Esophagus (tissue), 2 donors: ENCODE measurements at regions not wholly inside any gene's neighbourhood (a gene's known extent, or its start where the extent isn't known, plus 50 kb on each side); places are given as distances from the start of the nearest gene placed in this dataset.

Source experiments
- H3K27ac ChIP-seq, 2 donors: one replicate each; pipeline ENCODE4 v1.5.1; 2013; ENCODE audit warnings: low read depth in 2 of 2, mild to moderate bottlenecking in 2 of 2, inconsistent platforms in 1 of 2, low read length in 1 of 2, moderate library complexity in 1 of 2
- H3K27me3 ChIP-seq, 2 donors: one replicate each; pipeline ENCODE4 v1.6.1; 2013; ENCODE audit warnings: low read length in 2 of 2, control low read depth in 1 of 2, mild to moderate bottlenecking in 1 of 2; ENCODE audit not compliant: insufficient read depth in 2 of 2, control insufficient read depth in 1 of 2
- H3K36me3 ChIP-seq, 2 donors: one replicate each; pipeline ENCODE4 v1.6.1; 2013; ENCODE audit warnings: low read length in 1 of 2; ENCODE audit not compliant: control insufficient read depth in 2 of 2, insufficient read depth in 2 of 2
- H3K4me1 ChIP-seq, 2 donors: one replicate each; pipeline ENCODE4 v1.6.1; 2013; ENCODE audit warnings: low read length in 1 of 2; ENCODE audit not compliant: control insufficient read depth in 2 of 2, insufficient read depth in 2 of 2
- H3K4me3 ChIP-seq, 2 donors: one replicate each; pipeline ENCODE4 v1.5.1; 2013; ENCODE audit warnings: low read length in 2 of 2, mild to moderate bottlenecking in 2 of 2, low read depth in 1 of 2, moderate library complexity in 1 of 2
- H3K9me3 ChIP-seq, 2 donors: one replicate each; pipeline ENCODE4 v1.6.1; 2013; ENCODE audit warnings: mild to moderate bottlenecking in 2 of 2, low read depth in 1 of 2, low read length in 1 of 2, moderate library complexity in 1 of 2; ENCODE audit not compliant: control insufficient read depth in 2 of 2, insufficient read depth in 1 of 2
- WGBS, 2 donors: extraction: QIAGEN DNeasy Blood & Tissue Kit; methylation state at CpG; one replicate each; pipeline ENCODE4 v1.1.7; 2013; 5-methylcytosine and 5-hydroxymethylcytosine counted together
- donor health status: healthy with polysubstance abuse.
- donor health status: Bipolar disorder and iron deficiency.

- no peak overlapping the region for H3K4me3 ChIP-seq
- no peaks in the 10 kb centered on the region for H3K36me3 ChIP-seq
- H3K27me3 ChIP-seq = no peaks in the 10 kb centered on the region
- H3K4me1 ChIP-seq = peaks cover 0 to 3% of the 10 kb centered on the region in 2 donors
- WGBS, 2 donors = 52 to 74% methylated on average over 17 of the region's 17 CpGs
- no peaks in the 10 kb centered on the region for H3K9me3 ChIP-seq
- peak overlapping the region; percentile 89 to 96 for H3K27ac ChIP-seq
Measured at GRCh38 chr2:64311191-64311910, 142.6 kb upstream of the LGALSL start.

GRCh38 chr2:64311948-64312621, 141.9 kb upstream of the LGALSL start:
- WGBS, 2 donors = 24 to 28% methylated on average over 13 of the region's 13 CpGs
- peak overlapping the region in 1 of 2 donors; percentile 26 for H3K4me3 ChIP-seq
- no peaks in the 10 kb centered on the region for H3K9me3 ChIP-seq
- peak overlapping the region; percentile 89 to 96 for H3K27ac ChIP-seq
- peaks cover 0 to 3% of the 10 kb centered on the region in 2 donors for H3K4me1 ChIP-seq
- H3K36me3 ChIP-seq = no peaks in the 10 kb centered on the region
- no peaks in the 10 kb centered on the region for H3K27me3 ChIP-seq

DNA sequence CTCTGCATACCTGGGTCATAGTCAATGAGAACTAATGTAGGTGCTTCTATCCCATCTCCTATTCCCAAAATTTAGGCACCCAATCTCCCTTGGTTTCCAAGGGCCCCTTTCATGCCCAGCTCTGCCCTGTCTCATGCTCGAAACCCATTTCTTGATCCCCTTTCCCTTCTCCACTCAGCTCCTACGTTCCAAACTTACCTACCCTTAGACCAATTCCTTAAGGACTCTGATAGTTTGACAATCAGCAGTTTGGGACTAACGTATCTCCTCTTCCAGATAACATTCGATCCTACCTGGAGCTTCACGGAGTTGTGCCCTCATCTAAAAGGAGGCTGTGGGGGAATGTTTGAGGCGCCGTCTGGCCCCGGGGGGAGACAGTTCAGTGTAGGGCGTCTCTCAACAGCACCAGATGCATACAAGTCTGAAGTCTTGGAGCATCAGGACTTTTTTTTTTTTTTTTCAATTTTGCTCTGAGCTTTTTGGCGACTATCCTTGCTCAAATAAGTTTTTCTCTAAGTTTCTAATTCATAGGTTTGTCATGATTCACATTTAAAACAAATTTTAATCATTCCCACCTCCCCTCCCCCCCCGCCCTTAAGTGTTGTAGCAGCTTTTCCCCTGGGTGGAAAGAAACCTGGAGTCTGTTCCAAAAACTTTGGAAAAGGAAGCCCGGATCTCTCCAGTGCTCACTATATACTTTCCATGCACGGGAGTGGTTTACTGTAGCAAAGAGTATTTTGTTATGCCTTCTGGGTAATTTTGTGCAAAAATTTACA, 141.2 kb upstream of the LGALSL start:
- Histone ChIP-seq H3K4me1 (peaks cover 0 to 3% of the 10 kb centered on the region in 2 donors), H3K4me3 (no peak overlapping the region), H3K36me3 (no peaks in the 10 kb centered on the region), H3K9me3 (no peaks in the 10 kb centered on the region), H3K27ac (peak overlapping the region; percentile 75 to 78), H3K27me3 (no peaks in the 10 kb centered on the region)
- 51 to 71% methylated on average over 13 of the region's 13 CpGs for WGBS, 2 donors

DNA sequence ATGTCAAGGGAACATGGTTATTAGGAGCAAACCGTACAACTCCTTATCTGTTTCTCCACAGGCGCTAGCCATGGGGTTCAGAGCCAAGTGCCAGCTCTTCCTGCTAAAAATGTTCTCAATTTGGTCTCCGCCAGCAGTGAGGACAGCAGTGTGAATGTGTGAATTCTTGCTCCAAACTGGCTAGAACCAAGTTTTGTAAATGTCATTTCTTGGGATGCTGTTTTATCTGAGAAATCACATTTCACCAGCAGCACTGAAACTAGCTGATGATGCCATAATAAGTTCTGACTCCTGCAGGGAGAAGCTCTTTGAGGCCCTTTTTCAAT, 140.6 kb upstream of the LGALSL start:
- Histone ChIP-seq H3K27ac (no peak overlapping the region), H3K4me3 (no peak overlapping the region), H3K4me1 (peaks cover 0 to 3% of the 10 kb centered on the region in 2 donors), H3K27me3 (no peaks in the 10 kb centered on the region), H3K36me3 (no peaks in the 10 kb centered on the region), H3K9me3 (no peaks in the 10 kb centered on the region)
- 68 to 69% methylated on average over 3 of the region's 3 CpGs for WGBS, 2 donors

DNA sequence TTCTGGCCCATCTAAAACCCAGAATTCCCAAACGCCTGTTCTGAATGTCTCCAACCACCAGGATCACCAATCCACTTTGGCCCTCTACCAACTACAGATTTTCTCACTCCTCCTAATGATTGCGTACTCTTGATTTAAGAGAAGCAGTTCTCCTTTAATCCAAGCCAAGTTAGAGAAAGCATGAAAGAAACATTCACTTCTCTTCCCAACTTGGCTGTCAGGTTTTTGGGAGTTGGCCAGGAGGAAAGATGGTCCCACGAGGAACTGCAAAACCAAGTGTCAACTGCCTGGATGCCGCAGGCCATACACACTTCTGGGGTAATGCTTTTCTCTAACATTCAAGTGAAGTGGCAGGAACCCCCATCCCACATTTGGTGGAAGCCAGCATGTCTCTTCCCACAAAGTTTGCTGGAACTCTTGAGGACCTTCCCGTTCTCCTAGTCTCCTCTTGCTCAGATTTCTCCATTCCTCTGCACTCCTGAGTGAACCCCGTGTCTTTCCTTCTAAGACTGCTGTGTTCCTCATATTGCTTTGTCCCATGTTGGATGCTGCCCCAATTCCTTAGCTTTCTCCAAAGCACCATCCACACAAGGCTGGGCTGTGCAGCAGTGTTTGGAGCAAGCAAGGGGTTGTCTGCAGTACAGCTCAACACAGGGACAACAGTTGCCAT, 138.5 kb upstream of the LGALSL start:
- H3K4me1 ChIP-seq = peaks cover 0 to 3% of the 10 kb centered on the region in 2 donors
- no peaks in the 10 kb centered on the region for H3K27me3 ChIP-seq
- H3K4me3 ChIP-seq = no peak overlapping the region
- H3K36me3 ChIP-seq = no peaks in the 10 kb centered on the region
- H3K27ac ChIP-seq = no peak overlapping the region
- H3K9me3 ChIP-seq = no peaks in the 10 kb centered on the region
- 67 to 73% methylated on average over 6 of the region's 6 CpGs for WGBS, 2 donors

DNA sequence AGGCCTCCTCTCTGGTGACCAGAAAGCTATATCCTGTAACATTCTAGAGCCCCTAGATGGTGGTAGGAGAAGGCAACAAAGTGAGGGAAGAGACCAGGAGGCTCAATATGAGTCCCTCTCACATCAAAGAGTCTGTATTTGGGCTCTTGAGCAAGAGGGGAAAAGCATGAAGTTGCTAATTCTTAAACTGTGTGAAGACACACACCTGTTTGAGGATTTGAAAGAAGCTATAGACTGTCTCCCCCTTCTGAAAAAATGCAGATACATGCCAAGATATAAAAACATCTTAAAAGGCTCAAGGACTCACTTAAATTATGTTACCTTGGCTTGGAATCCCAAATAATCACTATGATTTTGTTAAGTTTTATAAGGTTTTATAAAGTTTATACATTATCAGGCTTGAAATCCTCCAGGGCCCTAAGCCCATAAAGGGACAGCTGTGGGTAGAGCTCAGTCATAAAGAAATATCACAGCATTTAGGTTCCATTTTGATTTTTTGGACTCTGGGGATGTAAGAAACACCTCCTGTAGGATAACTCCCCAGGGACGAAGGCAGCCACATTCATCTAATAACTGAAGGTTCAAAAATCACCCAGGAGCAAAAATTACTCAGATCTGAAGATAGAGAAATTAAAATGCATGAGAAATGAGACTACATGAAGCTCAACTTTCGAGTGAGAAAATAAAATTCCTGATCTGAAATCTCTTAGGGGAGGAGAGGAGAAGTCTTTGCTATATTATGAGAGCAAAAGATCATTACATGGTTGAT, 136.1 kb upstream of the LGALSL start:
- no peak overlapping the region for H3K27ac ChIP-seq
- H3K4me3 ChIP-seq = no peak overlapping the region
- no peaks in the 10 kb centered on the region for H3K36me3 ChIP-seq
- no peaks in the 10 kb centered on the region for H3K27me3 ChIP-seq
- WGBS, 2 donors = 88 to 89% methylated on average over 2 of the region's 2 CpGs
- H3K9me3 ChIP-seq = no peaks in the 10 kb centered on the region
- peaks cover 0 to 2% of the 10 kb centered on the region in 2 donors for H3K4me1 ChIP-seq

- no peaks in the 10 kb centered on the region for H3K9me3 ChIP-seq
- H3K36me3 ChIP-seq = no peaks in the 10 kb centered on the region
- no peak overlapping the region for H3K4me3 ChIP-seq
- H3K27me3 ChIP-seq = no peaks in the 10 kb centered on the region
- 69 to 78% methylated on average over 1 of the region's 1 CpG for WGBS, 2 donors
- H3K4me1 ChIP-seq = peaks cover 0 to 5% of the 10 kb centered on the region in 2 donors
- no peak overlapping the region for H3K27ac ChIP-seq
Measured at GRCh38 chr2:64318476-64318748, 135.6 kb upstream of the LGALSL start.

DNA sequence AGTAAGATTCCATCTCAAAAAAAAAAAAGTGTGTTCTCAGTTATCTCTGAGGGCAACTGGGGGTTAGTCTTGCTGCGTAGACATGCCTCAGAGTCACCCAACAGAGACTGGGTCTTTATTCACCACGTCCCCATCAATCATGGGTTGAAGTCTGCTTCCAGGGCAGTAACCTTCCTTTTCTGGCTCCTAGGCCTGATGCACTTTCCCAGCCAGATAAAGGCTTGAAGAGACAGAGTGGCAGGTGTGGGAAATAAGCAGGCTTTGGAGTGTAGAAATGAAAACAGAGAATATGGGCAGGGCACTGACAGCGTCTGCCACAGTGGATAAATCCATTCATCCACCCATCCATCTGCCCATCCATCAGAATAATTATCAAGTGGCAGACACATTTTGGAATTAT, 134.1 kb upstream of the LGALSL start:
- WGBS, 2 donors = 88 to 96% methylated on average over 3 of the region's 3 CpGs
- Histone ChIP-seq H3K4me3 (no peak overlapping the region), H3K36me3 (no peaks in the 10 kb centered on the region), H3K27ac (no peak overlapping the region), H3K27me3 (no peaks in the 10 kb centered on the region), H3K4me1 (peaks cover 0 to 7% of the 10 kb centered on the region in 2 donors), H3K9me3 (no peaks in the 10 kb centered on the region)

DNA sequence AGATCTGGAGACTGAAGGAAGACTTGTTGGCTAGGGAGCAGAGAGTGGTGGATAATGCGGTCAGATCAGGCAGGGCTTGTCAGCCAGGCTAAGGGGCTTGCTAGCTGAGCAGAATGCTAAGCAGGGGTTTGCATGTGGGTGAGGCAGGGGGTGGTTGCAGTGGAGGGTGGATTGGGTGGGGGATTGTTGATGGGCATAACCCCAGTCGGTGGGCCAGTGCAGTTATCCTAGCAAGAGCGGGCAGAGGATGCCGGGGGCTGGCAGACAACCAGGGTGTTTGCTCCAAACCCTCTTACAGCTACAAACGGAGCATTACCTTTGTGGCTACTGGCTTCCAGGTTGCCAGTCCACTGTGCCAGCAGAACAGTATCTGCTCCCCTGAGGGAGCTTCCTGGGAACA, 131.5 kb upstream of the LGALSL start:
- no peaks in the 10 kb centered on the region for H3K9me3 ChIP-seq
- H3K27me3 ChIP-seq = no peaks in the 10 kb centered on the region
- H3K36me3 ChIP-seq = no peaks in the 10 kb centered on the region
- no peak overlapping the region for H3K4me3 ChIP-seq
- peaks cover 0 to 13% of the 10 kb centered on the region in 2 donors for H3K4me1 ChIP-seq
- no peak overlapping the region for H3K27ac ChIP-seq
- WGBS, 2 donors = 75 to 85% methylated on average over 5 of the region's 5 CpGs
